ENCODE measurements at regions not wholly inside any gene's neighbourhood (a gene's known extent, or its start where the extent isn't known, plus 50 kb on each side); places are given as distances from the start of the nearest gene placed in this dataset.

GRCh38 chr12:60100852-60101251 lies 505.0 kb downstream of the SLC16A7 start:
- TF ChIP-seq EZH2 (IDR thresholded peaks at IDR 0.05; ENCODE audit: insufficient read depth, poor library complexity, severe bottlenecking) (no peak), EZH2phosphoT487 (IDR thresholded peaks at IDR 0.05; ENCODE audit: insufficient read depth, low read depth) (no peak)
